GM12878 (cell line): ENCODE measurements at regions not wholly inside any gene's neighbourhood (a gene's known extent, or its start where the extent isn't known, plus 50 kb on each side); places are given as distances from the start of the nearest gene placed in this dataset.

Source experiments
- ATAC-seq: fragments of 200-7000 bp; cut with Tn5 transposase; 3 replicates; pipeline ENCODE4 v1.9.1; 2020; ENCODE audit warnings: mild to moderate bottlenecking, moderate library complexity
- BruUV-seq: library from RNA; stranded (reverse); fragments of 400-500 nt; replicated peaks from 2 replicates; lab custom pipeline; 2021; lab: Mats Ljungman, UMichigan
- CTCF ChIA-PET: fragments of 300-600 bp; sonication (Branson Sonifier 250); formaldehyde crosslinking; extraction: SDS; loops from one replicate; lab custom pipeline; 2021; ENCODE audit warnings: inconsistent platforms; lab: Yijun Ruan, JAX
- POLR2A ChIA-PET: fragments of 350-600 bp; formaldehyde crosslinking; extraction: SDS; loops from one replicate; lab custom pipeline; 2021; ENCODE audit warnings: inconsistent platforms; lab: Charles Lee
- RAD21 ChIA-PET: fragments of 300-600 bp; sonication (Branson Sonifier 250); formaldehyde crosslinking; loops from one replicate; lab custom pipeline; 2023; ENCODE audit warnings: antibody characterized with exemption; ENCODE audit not compliant: unreplicated experiment; lab: Charles Lee
- SMC1A ChIA-PET: fragments of 300-600 bp; sonication (Branson Sonifier 250); formaldehyde crosslinking; loops from one replicate; lab custom pipeline; 2023; ENCODE audit not compliant: unreplicated experiment, uncharacterized antibody; lab: Charles Lee
- DNase-seq: peaks from one replicate; pipeline ENCODE4 v3.0.0-alpha.2; 2011; ENCODE audit warnings: low read depth, low spot score
- FAIRE-seq: peaks from 3 replicates; lab custom pipeline; 2011; peaks lifted over from hg19 to GRCh38; lab: Jason Lieb, UNC
- H2AFZ ChIP-seq: 2 replicates; pipeline ENCODE4 v1.6.0; 2011; ENCODE audit warnings: low read depth, low read length, control low read depth; ENCODE audit not compliant: control insufficient read depth
- H3K27ac ChIP-seq: 2 replicates; pipeline ENCODE4 v1.5.1; 2011; ENCODE audit warnings: control low read depth; ENCODE audit not compliant: control insufficient read depth, insufficient read depth
- H3K27me3 ChIP-seq, 2 experiments: replicated peaks in 1 of 2; 2 replicates each; pipeline versions ENCODE4 v1.6.0 to v1.6.1; 2011; ENCODE audit warnings: low read length in 1 of 2; ENCODE audit not compliant: control insufficient read depth in 2 of 2, insufficient read depth in 2 of 2
- H3K36me3 ChIP-seq, 2 experiments: 2 replicates each; pipeline ENCODE4 v1.5.1; 2011; ENCODE audit warnings: low read length in 1 of 2; ENCODE audit not compliant: control insufficient read depth in 2 of 2, insufficient read depth in 2 of 2
- H3K4me1 ChIP-seq: 2 replicates; pipeline ENCODE4 v1.6.1; 2011; ENCODE audit warnings: mild to moderate bottlenecking, low read length, moderate library complexity, mixed read lengths; ENCODE audit not compliant: control insufficient read depth, insufficient read depth
- H3K4me2 ChIP-seq: 2 replicates; pipeline ENCODE4 v1.6.0; 2011; ENCODE audit warnings: control low read depth; ENCODE audit not compliant: control insufficient read depth, insufficient read depth
- H3K4me3 ChIP-seq: fragments of 200-600 bp; sonication (generic); 2 replicates; pipeline ENCODE4 v1.5.1; 2016
- H3K79me2 ChIP-seq: 2 replicates; pipeline ENCODE4 v1.6.0; 2011; ENCODE audit warnings: low read length; ENCODE audit not compliant: control insufficient read depth, insufficient read depth
- H3K9ac ChIP-seq: 2 replicates; pipeline ENCODE4 v1.8.0; 2011; ENCODE audit warnings: low read length, control low read depth, mixed read lengths; ENCODE audit not compliant: control insufficient read depth, insufficient read depth
- H3K9me3 ChIP-seq: replicated peaks from 3 replicates; pipeline ENCODE4 v1.5.1; 2011; ENCODE audit warnings: mild to moderate bottlenecking, low read length; ENCODE audit not compliant: control insufficient read depth, insufficient read depth
- H4K20me1 ChIP-seq: 2 replicates; pipeline ENCODE4 v1.6.0; 2011; ENCODE audit not compliant: control insufficient read depth, insufficient read depth
- ESRRA ChIP-seq: IDR thresholded peaks from 2 replicates; pipeline ENCODE4 v1.6.1; 2012; ENCODE audit warnings: mild to moderate bottlenecking, low read length, improper control_type of control experiment
- EZH2 ChIP-seq: IDR thresholded peaks from 2 replicates; pipeline ENCODE4 v1.6.1; 2012; ENCODE audit warnings: low read depth, mild to moderate bottlenecking, control low read depth, inconsistent platforms, low read length, borderline replicate concordance; ENCODE audit not compliant: control insufficient read depth
- GABPA ChIP-seq: IDR thresholded peaks from 2 replicates; pipeline ENCODE4 v1.6.1; 2014; ENCODE audit warnings: antibody characterized with exemption, low read depth, mild to moderate bottlenecking, inconsistent platforms
- HCFC1 ChIP-seq: fragments of 150-350 bp; IDR thresholded peaks from 2 replicates; pipeline ENCODE4 v1.6.1; 2014; ENCODE audit warnings: low read length
- IKZF1 ChIP-seq: fragments of 450-650 bp; conservative IDR thresholded peaks from 2 replicates; pipeline ENCODE4 v1.6.1; 2017; ENCODE audit warnings: antibody characterized with exemption, mild to moderate bottlenecking
- KAT2A ChIP-seq: conservative IDR thresholded peaks from 2 replicates; pipeline ENCODE4 v1.6.1; 2011; ENCODE audit warnings: low read depth, low read length; ENCODE audit not compliant: control insufficient read depth
- MTA3 ChIP-seq: IDR thresholded peaks from 2 replicates; pipeline ENCODE4 v1.6.1; 2012; ENCODE audit warnings: low read length, inconsistent platforms, borderline replicate concordance
- NR2F1 ChIP-seq: fragments of 450-650 bp; conservative IDR thresholded peaks from 2 replicates; pipeline ENCODE4 v1.6.1; 2017; ENCODE audit warnings: mild to moderate bottlenecking
- POLR2A ChIP-seq: IDR thresholded peaks from 2 replicates; pipeline ENCODE4 v1.6.1; 2011; ENCODE audit warnings: low read depth, mild to moderate bottlenecking, low read length
- RELA ChIP-seq: fragments of 450-650 bp; IDR thresholded peaks from 2 replicates; pipeline ENCODE4 v1.8.0; 2014; ENCODE audit warnings: borderline replicate concordance; ENCODE audit not compliant: partially characterized antibody
- SMAD5 ChIP-seq: IDR thresholded peaks from 2 replicates; pipeline ENCODE4 v1.6.1; 2016; ENCODE audit warnings: antibody characterized with exemption, low read depth
- TCF12 ChIP-seq: IDR thresholded peaks from 2 replicates; pipeline ENCODE4 v1.6.1; 2011; ENCODE audit warnings: low read depth, mild to moderate bottlenecking, low read length
- ZNF24 ChIP-seq: fragments of 450-650 bp; IDR thresholded peaks from 2 replicates; pipeline ENCODE4 v1.6.1; 2017; ENCODE audit warnings: antibody characterized with exemption, mild to moderate bottlenecking
- ZNF622 ChIP-seq: fragments of 450-650 bp; IDR thresholded peaks from 2 replicates; pipeline ENCODE4 v1.6.1; 2017; ENCODE audit warnings: mild to moderate bottlenecking, inconsistent platforms
- WGBS: methylation state at CpG from one replicate; pipeline ENCODE4 v1.1.6; 2016; ENCODE audit warnings: low lambda C conversion rate; ENCODE audit not compliant: insufficient replicate concordance, insufficient coverage; ENCODE audit errors: missing lambda C conversion rate; 5-methylcytosine and 5-hydroxymethylcytosine counted together
- in situ Hi-C: fragments of 300-500 bp; cut with MboI; formaldehyde crosslinking; loops from 9 replicates; pipeline ENCODE4 v1.14.3; 2018; ENCODE audit warnings: mixed read lengths
- intact Hi-C: fragments of 100-400 bp; cut with micrococcal nuclease; formaldehyde crosslinking; loops from one replicate; pipeline ENCODE4 v1.14.2; 2022; ENCODE audit not compliant: unreplicated experiment
- TF ChIP-seq, protein P1 (sequence below): IDR thresholded peaks from 2 replicates; pipeline ENCODE4 v1.6.1; 2011; ENCODE audit warnings: low read depth, low read length, improper control_type of control experiment, borderline replicate concordance
- TF ChIP-seq, protein P2 (sequence below): fragments of 450-650 bp; conservative IDR thresholded peaks from 2 replicates; pipeline ENCODE4 v1.6.1; 2017; ENCODE audit warnings: mild to moderate bottlenecking, moderate library complexity
- TF ChIP-seq, protein P3 (sequence below): fragments of 450-650 bp; IDR thresholded peaks from 2 replicates; pipeline ENCODE4 v1.6.1; 2016; ENCODE audit warnings: mild to moderate bottlenecking
- TF ChIP-seq, protein P4 (sequence below): IDR thresholded peaks from 2 replicates; pipeline ENCODE4 v1.6.1; 2012; ENCODE audit warnings: low read depth, low read length, improper control_type of control experiment
- TF ChIP-seq, protein P5 (sequence below): fragments of 450-650 bp; IDR thresholded peaks from 2 replicates; pipeline ENCODE4 v1.6.1; 2017; ENCODE audit warnings: mild to moderate bottlenecking

DNA sequence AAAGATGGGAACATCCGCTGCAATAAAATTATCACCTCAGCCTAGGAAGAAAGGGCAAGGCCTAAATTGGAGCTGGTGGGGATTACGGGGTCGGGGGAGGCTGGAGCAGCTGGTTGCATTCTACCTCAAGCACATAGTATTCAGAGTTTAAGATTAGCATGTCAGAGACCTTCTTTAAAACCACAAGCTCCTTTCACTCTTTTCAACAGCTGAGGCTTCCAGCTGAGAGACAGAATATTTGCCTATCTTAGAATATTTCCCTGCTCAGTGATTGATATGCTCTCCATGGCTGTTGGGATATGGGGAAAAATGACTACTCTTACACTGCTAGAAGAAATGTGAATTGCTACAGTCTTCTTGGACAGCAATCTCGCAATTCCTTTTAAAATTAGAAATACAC lies 248.6 kb downstream of the TBX15 start (continued):
- TF ChIP-seq RELA (no peak), EZH2 (no peak), IKZF1 (no peak), GABPA (no peak), POLR2A (no peak), ZNF24 (no peak)

DNA sequence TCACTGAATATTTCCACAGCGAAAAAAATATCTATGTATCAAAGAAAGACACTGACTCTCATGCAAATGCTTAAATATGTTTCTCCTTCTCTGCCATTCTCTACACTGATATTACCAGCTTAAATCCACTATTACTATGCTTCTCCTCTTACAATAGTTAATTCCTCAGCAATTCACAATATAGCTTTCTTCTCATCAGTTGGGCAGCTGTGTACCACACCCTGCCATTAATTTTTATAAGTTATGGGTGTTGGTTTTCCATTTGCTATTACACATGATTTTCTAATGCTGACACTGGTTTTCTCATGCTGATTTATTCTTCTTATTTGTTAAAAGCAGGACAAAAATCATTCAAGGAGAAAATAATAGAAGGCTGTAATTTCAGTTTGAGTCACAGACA lies 251.8 kb downstream of the TBX15 start:
- SMC1A ChIA-PET = no interaction called here
- Histone ChIP-seq H3K9me3 (no peaks in the 10 kb centered on the region), H3K4me1 (no peaks in the 10 kb centered on the region), H3K27ac (no peak overlapping the region), H3K4me3 (no peak overlapping the region), H3K9ac (no peak overlapping the region), H3K27me3 (no peaks in the 10 kb centered on the region), H4K20me1 (no peaks in the 10 kb centered on the region), H3K36me3 (no peaks in the 10 kb centered on the region), H3K4me2 (no peak overlapping the region), H3K79me2 (no peaks in the 10 kb centered on the region), H2AFZ (no peak overlapping the region)
- no TSS peak for BruUV-seq
- ATAC-seq (no peak), FAIRE-seq (no peak), DNase-seq (no peak)
- POLR2A ChIA-PET = no interaction called here
- WGBS = 41% methylated on average over 1 of the region's 1 CpG
- in situ Hi-C loops = no loop called here
- RAD21 ChIA-PET = no interaction called here
- intact Hi-C loops = no loop called here
- CTCF ChIA-PET = no interaction called here
- no peak for TF ChIP-seq ZNF24
- no peak for TF ChIP-seq TCF12
- TF ChIP-seq, protein P1, sequence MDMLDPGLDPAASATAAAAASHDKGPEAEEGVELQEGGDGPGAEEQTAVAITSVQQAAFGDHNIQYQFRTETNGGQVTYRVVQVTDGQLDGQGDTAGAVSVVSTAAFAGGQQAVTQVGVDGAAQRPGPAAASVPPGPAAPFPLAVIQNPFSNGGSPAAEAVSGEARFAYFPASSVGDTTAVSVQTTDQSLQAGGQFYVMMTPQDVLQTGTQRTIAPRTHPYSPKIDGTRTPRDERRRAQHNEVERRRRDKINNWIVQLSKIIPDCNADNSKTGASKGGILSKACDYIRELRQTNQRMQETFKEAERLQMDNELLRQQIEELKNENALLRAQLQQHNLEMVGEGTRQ = no peak
- TF ChIP-seq ZNF622 = no peak
- TF ChIP-seq, protein P2, sequence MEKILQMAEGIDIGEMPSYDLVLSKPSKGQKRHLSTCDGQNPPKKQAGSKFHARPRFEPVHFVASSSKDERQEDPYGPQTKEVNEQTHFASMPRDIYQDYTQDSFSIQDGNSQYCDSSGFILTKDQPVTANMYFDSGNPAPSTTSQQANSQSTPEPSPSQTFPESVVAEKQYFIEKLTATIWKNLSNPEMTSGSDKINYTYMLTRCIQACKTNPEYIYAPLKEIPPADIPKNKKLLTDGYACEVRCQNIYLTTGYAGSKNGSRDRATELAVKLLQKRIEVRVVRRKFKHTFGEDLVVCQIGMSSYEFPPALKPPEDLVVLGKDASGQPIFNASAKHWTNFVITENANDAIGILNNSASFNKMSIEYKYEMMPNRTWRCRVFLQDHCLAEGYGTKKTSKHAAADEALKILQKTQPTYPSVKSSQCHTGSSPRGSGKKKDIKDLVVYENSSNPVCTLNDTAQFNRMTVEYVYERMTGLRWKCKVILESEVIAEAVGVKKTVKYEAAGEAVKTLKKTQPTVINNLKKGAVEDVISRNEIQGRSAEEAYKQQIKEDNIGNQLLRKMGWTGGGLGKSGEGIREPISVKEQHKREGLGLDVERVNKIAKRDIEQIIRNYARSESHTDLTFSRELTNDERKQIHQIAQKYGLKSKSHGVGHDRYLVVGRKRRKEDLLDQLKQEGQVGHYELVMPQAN = no peak
- TF ChIP-seq SMAD5 = no peak
- TF ChIP-seq HCFC1 = no peak
- no peak for TF ChIP-seq NR2F1
- TF ChIP-seq, protein P3, sequence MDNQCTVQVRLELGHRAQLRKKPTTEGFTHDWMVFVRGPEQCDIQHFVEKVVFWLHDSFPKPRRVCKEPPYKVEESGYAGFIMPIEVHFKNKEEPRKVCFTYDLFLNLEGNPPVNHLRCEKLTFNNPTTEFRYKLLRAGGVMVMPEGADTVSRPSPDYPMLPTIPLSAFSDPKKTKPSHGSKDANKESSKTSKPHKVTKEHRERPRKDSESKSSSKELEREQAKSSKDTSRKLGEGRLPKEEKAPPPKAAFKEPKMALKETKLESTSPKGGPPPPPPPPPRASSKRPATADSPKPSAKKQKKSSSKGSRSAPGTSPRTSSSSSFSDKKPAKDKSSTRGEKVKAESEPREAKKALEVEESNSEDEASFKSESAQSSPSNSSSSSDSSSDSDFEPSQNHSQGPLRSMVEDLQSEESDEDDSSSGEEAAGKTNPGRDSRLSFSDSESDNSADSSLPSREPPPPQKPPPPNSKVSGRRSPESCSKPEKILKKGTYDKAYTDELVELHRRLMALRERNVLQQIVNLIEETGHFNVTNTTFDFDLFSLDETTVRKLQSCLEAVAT = no peak
- no peak for TF ChIP-seq ESRRA
- TF ChIP-seq KAT2A = no peak
- TF ChIP-seq, protein P4, sequence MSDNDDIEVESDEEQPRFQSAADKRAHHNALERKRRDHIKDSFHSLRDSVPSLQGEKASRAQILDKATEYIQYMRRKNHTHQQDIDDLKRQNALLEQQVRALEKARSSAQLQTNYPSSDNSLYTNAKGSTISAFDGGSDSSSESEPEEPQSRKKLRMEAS = no peak
- no peak for TF ChIP-seq MTA3
- TF ChIP-seq, protein P5, sequence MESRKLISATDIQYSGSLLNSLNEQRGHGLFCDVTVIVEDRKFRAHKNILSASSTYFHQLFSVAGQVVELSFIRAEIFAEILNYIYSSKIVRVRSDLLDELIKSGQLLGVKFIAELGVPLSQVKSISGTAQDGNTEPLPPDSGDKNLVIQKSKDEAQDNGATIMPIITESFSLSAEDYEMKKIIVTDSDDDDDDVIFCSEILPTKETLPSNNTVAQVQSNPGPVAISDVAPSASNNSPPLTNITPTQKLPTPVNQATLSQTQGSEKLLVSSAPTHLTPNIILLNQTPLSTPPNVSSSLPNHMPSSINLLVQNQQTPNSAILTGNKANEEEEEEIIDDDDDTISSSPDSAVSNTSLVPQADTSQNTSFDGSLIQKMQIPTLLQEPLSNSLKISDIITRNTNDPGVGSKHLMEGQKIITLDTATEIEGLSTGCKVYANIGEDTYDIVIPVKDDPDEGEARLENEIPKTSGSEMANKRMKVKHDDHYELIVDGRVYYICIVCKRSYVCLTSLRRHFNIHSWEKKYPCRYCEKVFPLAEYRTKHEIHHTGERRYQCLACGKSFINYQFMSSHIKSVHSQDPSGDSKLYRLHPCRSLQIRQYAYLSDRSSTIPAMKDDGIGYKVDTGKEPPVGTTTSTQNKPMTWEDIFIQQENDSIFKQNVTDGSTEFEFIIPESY = no peak
